ENCODE measurements at regions not wholly inside any gene's neighbourhood (a gene's known extent, or its start where the extent isn't known, plus 50 kb on each side); places are given as distances from the start of the nearest gene placed in this dataset.

- TF ChIP-seq CBX8 (IDR thresholded peaks at IDR 0.05; ENCODE audit: borderline replicate concordance, low read depth, low read length): no peak
- no peak for TF ChIP-seq SP1 (IDR thresholded peaks at IDR 0.05; ENCODE audit: low read depth, low read length)
Observed at GRCh38 chr3:3499987-3500386, 299.2 kb upstream of the LRRN1 start.

All from H1 (cell line).